Upper lobe of left lung (tissue), 4 donors: ENCODE measurements at regions not wholly inside any gene's neighbourhood (a gene's known extent, or its start where the extent isn't known, plus 50 kb on each side); places are given as distances from the start of the nearest gene placed in this dataset.

ENCODE experiments used
- CTCF ChIP-seq, 6 experiments: fragments of 450-650 bp in 4 of 6; fragments of 200-600 bp in 2 of 6; sonication (generic) in 2 of 6; IDR thresholded peaks; one replicate each; pipeline ENCODE4 v1.5.1; 2016 to 2019; ENCODE audit warnings: antibody characterized with exemption in 6 of 6
- EP300 ChIP-seq, 4 donors: sonication (generic); formaldehyde crosslinking; IDR thresholded peaks; one replicate each; pipeline ENCODE4 v1.5.1; 2017; ENCODE audit warnings: antibody characterized with exemption in 4 of 4, control low read depth in 2 of 4
- POLR2A ChIP-seq, 4 donors: fragments of 450-650 bp; IDR thresholded peaks; one replicate each; pipeline ENCODE4 v1.5.1; 2016 to 2017; ENCODE audit warnings: antibody characterized with exemption in 4 of 4, mild to moderate bottlenecking in 2 of 4
- POLR2AphosphoS5 ChIP-seq, 2 donors: sonication (generic); formaldehyde crosslinking; IDR thresholded peaks; one replicate each; pipeline ENCODE4 v1.5.1; 2017; ENCODE audit warnings: antibody characterized with exemption in 2 of 2

- TF ChIP-seq CTCF (IDR thresholded peaks at IDR 0.05): no peak
- TF ChIP-seq POLR2A (IDR thresholded peaks at IDR 0.05): no peak
- no peak for TF ChIP-seq POLR2AphosphoS5 (IDR thresholded peaks at IDR 0.05)
- TF ChIP-seq EP300 (IDR thresholded peaks at IDR 0.05): no peak
These were observed 1804.3 kb upstream of the PCDH10 start for GRCh38 chr4:131344761-131345160.
